IMR-90 (cell line): ENCODE measurements at regions not wholly inside any gene's neighbourhood (a gene's known extent, or its start where the extent isn't known, plus 50 kb on each side); places are given as distances from the start of the nearest gene placed in this dataset.

Experiments used
- ATAC-seq: fragments of 200-7000 bp; cut with Tn5 transposase; 2 replicates; pipeline ENCODE4 v1.9.1; 2020; ENCODE audit warnings: low read depth, mild to moderate bottlenecking, moderate library complexity
- BruUV-seq: library from RNA; stranded (reverse); fragments of 400-500 nt; replicated peaks from 2 replicates; lab custom pipeline; 2021; lab: Mats Ljungman, UMichigan
- CTCF ChIA-PET: fragments of 300-600 bp; formaldehyde crosslinking; extraction: SDS; loops from one replicate; lab custom pipeline; 2021; ENCODE audit warnings: antibody characterized with exemption; lab: Yijun Ruan, JAX
- POLR2A ChIA-PET: fragments of 300-600 bp; sonication (Branson Sonifier 250); formaldehyde crosslinking; loops from one replicate; lab custom pipeline; 2022; ENCODE audit warnings: antibody characterized with exemption; ENCODE audit not compliant: unreplicated experiment; lab: Charles Lee
- DNase-seq: peaks from one replicate; pipeline ENCODE4 v3.0.0; 2013
- H2AFZ ChIP-seq: replicated peaks from 2 replicates; pipeline ENCODE3; 2013; ENCODE audit warnings: low read length, mild to moderate bottlenecking; ENCODE audit not compliant: poor library complexity
- H2AK5ac ChIP-seq: 2 replicates; pipeline ENCODE4 v1.6.1; 2013; ENCODE audit warnings: low read depth, low read length, inconsistent platforms
- H2AK9ac ChIP-seq: replicated peaks from 2 replicates; pipeline ENCODE3; 2013; ENCODE audit warnings: mild to moderate bottlenecking, low read depth, low read length, moderate library complexity; ENCODE audit not compliant: poor library complexity
- H2BK120ac ChIP-seq: 2 replicates; pipeline ENCODE4 v1.6.1; 2013; ENCODE audit warnings: low read depth, low read length, inconsistent platforms
- H2BK15ac ChIP-seq: 3 replicates; pipeline ENCODE4 v1.6.1; 2013; ENCODE audit warnings: low read depth, low read length, inconsistent platforms
- H2BK20ac ChIP-seq: 2 replicates; pipeline ENCODE4 v1.6.1; 2013; ENCODE audit warnings: low read depth, mild to moderate bottlenecking, inconsistent platforms, low read length, moderate library complexity
- H2BK5ac ChIP-seq: 2 replicates; pipeline ENCODE4 v1.6.1; 2013; ENCODE audit warnings: mild to moderate bottlenecking, low read depth, low read length, inconsistent platforms; ENCODE audit not compliant: poor library complexity, severe bottlenecking
- H3K14ac ChIP-seq: replicated peaks from 2 replicates; pipeline ENCODE4 v1.6.1; 2013; ENCODE audit warnings: low read depth, low read length, inconsistent platforms
- H3K18ac ChIP-seq: 2 replicates; pipeline ENCODE4 v1.6.1; 2013; ENCODE audit warnings: low read depth, low read length, control low read depth
- H3K23ac ChIP-seq: 2 replicates; pipeline ENCODE4 v1.6.1; 2013; ENCODE audit warnings: low read depth, low read length, inconsistent platforms
- H3K27ac ChIP-seq: 2 replicates; pipeline ENCODE4 v1.5.1; 2013; ENCODE audit warnings: mild to moderate bottlenecking, control low read depth, low read length; ENCODE audit not compliant: insufficient read depth
- H3K27me3 ChIP-seq: 2 replicates; pipeline ENCODE4 v1.6.1; 2013; ENCODE audit warnings: low read length; ENCODE audit not compliant: control insufficient read depth, insufficient read depth
- H3K36me3 ChIP-seq: 2 replicates; pipeline ENCODE4 v1.6.1; 2013; ENCODE audit warnings: low read length, mixed read lengths; ENCODE audit not compliant: control insufficient read depth, insufficient read depth
- H3K4ac ChIP-seq: 2 replicates; pipeline ENCODE4 v1.6.1; 2013; ENCODE audit warnings: low read depth, low read length, inconsistent platforms
- H3K4me1 ChIP-seq: 2 replicates; pipeline ENCODE4 v1.6.1; 2013; ENCODE audit warnings: low read length, mixed read lengths; ENCODE audit not compliant: control insufficient read depth, insufficient read depth
- H3K4me2 ChIP-seq: 2 replicates; pipeline ENCODE4 v1.6.1; 2013; ENCODE audit warnings: low read depth, mild to moderate bottlenecking, control low read depth, low read length, moderate library complexity
- H3K4me3 ChIP-seq: 2 replicates; pipeline ENCODE4 v1.5.1; 2013; ENCODE audit warnings: low read depth, mild to moderate bottlenecking, control low read depth, low read length, moderate library complexity; ENCODE audit not compliant: insufficient read depth
- H3K56ac ChIP-seq: 2 replicates; pipeline ENCODE4 v1.6.1; 2013; ENCODE audit warnings: low read length, inconsistent platforms; ENCODE audit not compliant: insufficient read depth; ENCODE audit errors: extremely low read depth
- H3K79me1 ChIP-seq, 2 experiments: 2 replicates each; pipeline ENCODE4 v1.6.1; 2013; ENCODE audit warnings: low read length in 2 of 2, inconsistent platforms in 1 of 2, low read depth in 1 of 2
- H3K9ac ChIP-seq: 2 replicates; pipeline ENCODE4 v1.6.1; 2013; ENCODE audit warnings: low read depth, low read length, control low read depth
- H3K9me1 ChIP-seq: 2 replicates; pipeline ENCODE4 v1.6.1; 2013; ENCODE audit warnings: low read length, inconsistent platforms; ENCODE audit not compliant: insufficient read depth
- H3K9me3 ChIP-seq: 2 replicates; pipeline ENCODE4 v1.6.1; 2013; ENCODE audit warnings: low read length; ENCODE audit not compliant: control insufficient read depth, insufficient read depth
- H4K20me1 ChIP-seq: 2 replicates; pipeline ENCODE4 v1.6.1; 2013; ENCODE audit warnings: low read length, inconsistent platforms; ENCODE audit not compliant: insufficient read depth
- H4K5ac ChIP-seq: 2 replicates; pipeline ENCODE4 v1.6.1; 2013; ENCODE audit warnings: mild to moderate bottlenecking, low read depth, low read length, control low read depth
- H4K8ac ChIP-seq, 2 experiments: 2 replicates each; pipeline ENCODE4 v1.6.1; 2013; ENCODE audit warnings: low read depth in 2 of 2, low read length in 2 of 2, control low read depth in 1 of 2, inconsistent platforms in 1 of 2
- H4K91ac ChIP-seq: 2 replicates; pipeline ENCODE4 v1.6.1; 2013; ENCODE audit warnings: low read depth, low read length, inconsistent platforms; ENCODE audit not compliant: insufficient read depth
- BHLHE40 ChIP-seq: fragments of 150-350 bp; IDR thresholded peaks from 2 replicates; pipeline ENCODE4 v1.6.1; 2016; ENCODE audit warnings: mild to moderate bottlenecking, low read depth, low read length
- CEBPB ChIP-seq: IDR thresholded peaks from 2 replicates; pipeline ENCODE4 v1.6.1; 2012; ENCODE audit warnings: low read depth, low read length, improper control_type of control experiment
- FOS ChIP-seq: fragments of 150-350 bp; IDR thresholded peaks from 2 replicates; pipeline ENCODE4 v1.6.1; 2016; ENCODE audit warnings: low read depth, low read length
- MAZ ChIP-seq: IDR thresholded peaks from 2 replicates; pipeline ENCODE4 v1.6.1; 2012; ENCODE audit warnings: low read depth, mild to moderate bottlenecking, low read length, improper control_type of control experiment, moderate library complexity, borderline replicate concordance
- MXI1 ChIP-seq: IDR thresholded peaks from 2 replicates; pipeline ENCODE4 v1.6.1; 2012; ENCODE audit warnings: low read depth, mild to moderate bottlenecking, low read length, moderate library complexity, borderline replicate concordance
- RAD21 ChIP-seq: IDR thresholded peaks from 2 replicates; pipeline ENCODE4 v1.6.1; 2012; ENCODE audit warnings: low read length, improper control_type of control experiment
- RCOR1 ChIP-seq: IDR thresholded peaks from 2 replicates; pipeline ENCODE4 v1.6.1; 2012; ENCODE audit warnings: mild to moderate bottlenecking, low read length, improper control_type of control experiment; ENCODE audit not compliant: insufficient replicate concordance
- RFX5 ChIP-seq: IDR thresholded peaks from 2 replicates; pipeline ENCODE4 v1.8.0; 2012; ENCODE audit warnings: low read depth, mild to moderate bottlenecking, low read length, moderate library complexity
- SMC3 ChIP-seq: fragments of 150-350 bp; IDR thresholded peaks from 2 replicates; pipeline ENCODE4 v1.6.1; 2016; ENCODE audit warnings: low read depth, mild to moderate bottlenecking, antibody characterized with exemption, low read length, moderate library complexity
- WGBS, 2 experiments: methylation state at CpG; one replicate each; pipeline versions ENCODE4 v1.1.5 to v1.1.7; 2013; ENCODE audit warnings: missing lambda C conversion rate in 2 of 2; ENCODE audit not compliant: insufficient read length in 1 of 2; ENCODE audit errors: extremely low coverage in 2 of 2; 5-methylcytosine and 5-hydroxymethylcytosine counted together
- dilution Hi-C: fragments of 300-500 bp; cut with HindIII; formaldehyde crosslinking; loops from one replicate; pipeline ENCODE4 v1.14.3; 2018; ENCODE audit warnings: low sequenced_read_pairs; ENCODE audit not compliant: unreplicated experiment
- in situ Hi-C: fragments of 300-500 bp; cut with MboI; formaldehyde crosslinking; loops from 3 replicates; pipeline ENCODE4 v1.14.3; 2019; ENCODE audit warnings: low sequenced_read_pairs, inconsistent platforms, mixed read lengths
- intact Hi-C: fragments of 100-400 bp; cut with micrococcal nuclease; formaldehyde crosslinking; loops from 2 replicates; pipeline ENCODE4 v1.10.0; 2022
- TF ChIP-seq, protein P1 (sequence below): fragments of 150-350 bp; IDR thresholded peaks from 2 replicates; pipeline ENCODE4 v1.6.1; 2017; ENCODE audit warnings: mild to moderate bottlenecking, antibody characterized with exemption, low read length, low read depth
- TF ChIP-seq, protein P2 (sequence below): fragments of 150-350 bp; IDR thresholded peaks from 2 replicates; pipeline ENCODE4 v1.6.1; 2016; ENCODE audit warnings: low read depth, mild to moderate bottlenecking, low read length, moderate library complexity, borderline replicate concordance
- TF ChIP-seq, protein P3 (sequence below): conservative IDR thresholded peaks from 2 replicates; pipeline ENCODE4 v1.5.1; 2012; ENCODE audit warnings: mild to moderate bottlenecking, low read depth, low read length, improper control_type of control experiment

DNA sequence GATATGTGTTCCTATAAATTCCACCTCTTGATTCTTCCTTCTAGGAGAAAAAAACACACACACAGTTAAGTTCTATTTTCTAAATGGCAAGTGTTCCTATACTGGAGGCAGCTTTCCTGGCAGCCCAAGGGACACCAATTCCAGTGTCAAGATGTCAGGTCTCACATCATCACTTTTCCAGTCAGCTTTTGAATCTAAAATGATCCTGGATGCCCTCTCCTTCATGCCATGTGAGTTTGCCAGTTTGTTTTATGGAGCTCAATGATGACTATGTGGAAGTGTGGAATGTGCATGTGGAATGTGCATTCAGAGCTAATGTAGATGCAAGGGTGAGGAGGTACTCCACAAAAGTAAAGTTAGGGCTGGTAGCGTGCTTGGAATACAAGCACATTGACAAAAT, 269.3 kb upstream of the NMUR2 start:
- no peak overlapping the region for H3K4ac ChIP-seq
- intact Hi-C loops (no loop called here), in situ Hi-C loops (no loop called here), dilution Hi-C loops (no loop called here)
- no peak for TF ChIP-seq RFX5
- TF ChIP-seq CEBPB: no peak
- no peak for TF ChIP-seq MXI1
- TF ChIP-seq, protein P1, sequence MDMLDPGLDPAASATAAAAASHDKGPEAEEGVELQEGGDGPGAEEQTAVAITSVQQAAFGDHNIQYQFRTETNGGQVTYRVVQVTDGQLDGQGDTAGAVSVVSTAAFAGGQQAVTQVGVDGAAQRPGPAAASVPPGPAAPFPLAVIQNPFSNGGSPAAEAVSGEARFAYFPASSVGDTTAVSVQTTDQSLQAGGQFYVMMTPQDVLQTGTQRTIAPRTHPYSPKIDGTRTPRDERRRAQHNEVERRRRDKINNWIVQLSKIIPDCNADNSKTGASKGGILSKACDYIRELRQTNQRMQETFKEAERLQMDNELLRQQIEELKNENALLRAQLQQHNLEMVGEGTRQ: no peak
- no peak for TF ChIP-seq RAD21
- no peak for TF ChIP-seq MAZ
- no peak for TF ChIP-seq RCOR1
- TF ChIP-seq, protein P2, sequence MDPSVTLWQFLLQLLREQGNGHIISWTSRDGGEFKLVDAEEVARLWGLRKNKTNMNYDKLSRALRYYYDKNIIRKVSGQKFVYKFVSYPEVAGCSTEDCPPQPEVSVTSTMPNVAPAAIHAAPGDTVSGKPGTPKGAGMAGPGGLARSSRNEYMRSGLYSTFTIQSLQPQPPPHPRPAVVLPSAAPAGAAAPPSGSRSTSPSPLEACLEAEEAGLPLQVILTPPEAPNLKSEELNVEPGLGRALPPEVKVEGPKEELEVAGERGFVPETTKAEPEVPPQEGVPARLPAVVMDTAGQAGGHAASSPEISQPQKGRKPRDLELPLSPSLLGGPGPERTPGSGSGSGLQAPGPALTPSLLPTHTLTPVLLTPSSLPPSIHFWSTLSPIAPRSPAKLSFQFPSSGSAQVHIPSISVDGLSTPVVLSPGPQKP: no peak
- no peak for TF ChIP-seq SMC3
- TF ChIP-seq, protein P3, sequence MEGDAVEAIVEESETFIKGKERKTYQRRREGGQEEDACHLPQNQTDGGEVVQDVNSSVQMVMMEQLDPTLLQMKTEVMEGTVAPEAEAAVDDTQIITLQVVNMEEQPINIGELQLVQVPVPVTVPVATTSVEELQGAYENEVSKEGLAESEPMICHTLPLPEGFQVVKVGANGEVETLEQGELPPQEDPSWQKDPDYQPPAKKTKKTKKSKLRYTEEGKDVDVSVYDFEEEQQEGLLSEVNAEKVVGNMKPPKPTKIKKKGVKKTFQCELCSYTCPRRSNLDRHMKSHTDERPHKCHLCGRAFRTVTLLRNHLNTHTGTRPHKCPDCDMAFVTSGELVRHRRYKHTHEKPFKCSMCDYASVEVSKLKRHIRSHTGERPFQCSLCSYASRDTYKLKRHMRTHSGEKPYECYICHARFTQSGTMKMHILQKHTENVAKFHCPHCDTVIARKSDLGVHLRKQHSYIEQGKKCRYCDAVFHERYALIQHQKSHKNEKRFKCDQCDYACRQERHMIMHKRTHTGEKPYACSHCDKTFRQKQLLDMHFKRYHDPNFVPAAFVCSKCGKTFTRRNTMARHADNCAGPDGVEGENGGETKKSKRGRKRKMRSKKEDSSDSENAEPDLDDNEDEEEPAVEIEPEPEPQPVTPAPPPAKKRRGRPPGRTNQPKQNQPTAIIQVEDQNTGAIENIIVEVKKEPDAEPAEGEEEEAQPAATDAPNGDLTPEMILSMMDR: no peak
- no peak for TF ChIP-seq BHLHE40
- TF ChIP-seq FOS: no peak
- no peak overlapping the region for H3K4me3 ChIP-seq
- no peaks in the 10 kb centered on the region for H3K36me3 ChIP-seq
- no peak overlapping the region for H4K8ac ChIP-seq
- H4K20me1 ChIP-seq: no peaks in the 10 kb centered on the region
- H3K9me3 ChIP-seq: peaks cover 5% of the 10 kb centered on the region; the same call in 1 of the 2 replicates
- H4K5ac ChIP-seq: no peak overlapping the region
- no peak overlapping the region for H2AK9ac ChIP-seq
- H2AK5ac ChIP-seq: no peak overlapping the region
- no peak for DNase-seq
- H4K91ac ChIP-seq: no peak overlapping the region
- H3K23ac ChIP-seq: no peak overlapping the region
- ChIA-PET POLR2A (no interaction called here), CTCF (no interaction called here)
- H3K4me2 ChIP-seq: no peak overlapping the region
- H3K9me1 ChIP-seq: no peaks in the 10 kb centered on the region
- no peaks in the 10 kb centered on the region for H3K4me1 ChIP-seq
- H3K27me3 ChIP-seq: no peaks in the 10 kb centered on the region
- no peak for ATAC-seq
- H3K9ac ChIP-seq: no peak overlapping the region
- no peak overlapping the region for H2BK5ac ChIP-seq
- H3K27ac ChIP-seq: no peak overlapping the region
- H3K14ac ChIP-seq: no peak overlapping the region
- no CpG with 5 or more reads among the region's 1 CpG for WGBS, 2 experiments
- H2BK20ac ChIP-seq: no peak overlapping the region
- H2BK15ac ChIP-seq: no peak overlapping the region
- H3K79me1 ChIP-seq: no peaks in the 10 kb centered on the region
- BruUV-seq: no TSS peak
- H2BK120ac ChIP-seq: no peak overlapping the region
- no peak overlapping the region for H3K56ac ChIP-seq
- no peak overlapping the region for H3K18ac ChIP-seq
- H2AFZ ChIP-seq: no peak overlapping the region
